GM12864 (cell line): ENCODE measurements at regions not wholly inside any gene's neighbourhood (a gene's known extent, or its start where the extent isn't known, plus 50 kb on each side); places are given as distances from the start of the nearest gene placed in this dataset.

Experiments used
- DNase-seq: peaks from one replicate; pipeline ENCODE4 v3.0.0-alpha.2; 2011; ENCODE audit warnings: low read depth
- H3K4me3 ChIP-seq: 2 replicates; pipeline ENCODE4 v1.5.1; 2011; ENCODE audit warnings: mild to moderate bottlenecking, low read depth, low read length, control low read depth
- TF ChIP-seq, protein P1 (sequence below): IDR thresholded peaks from 2 replicates; pipeline ENCODE4 v1.5.1; 2011; ENCODE audit warnings: low read depth, mild to moderate bottlenecking, moderate library complexity, low read length, control low read depth, inconsistent platforms; ENCODE audit errors: missing control alignments

DNA sequence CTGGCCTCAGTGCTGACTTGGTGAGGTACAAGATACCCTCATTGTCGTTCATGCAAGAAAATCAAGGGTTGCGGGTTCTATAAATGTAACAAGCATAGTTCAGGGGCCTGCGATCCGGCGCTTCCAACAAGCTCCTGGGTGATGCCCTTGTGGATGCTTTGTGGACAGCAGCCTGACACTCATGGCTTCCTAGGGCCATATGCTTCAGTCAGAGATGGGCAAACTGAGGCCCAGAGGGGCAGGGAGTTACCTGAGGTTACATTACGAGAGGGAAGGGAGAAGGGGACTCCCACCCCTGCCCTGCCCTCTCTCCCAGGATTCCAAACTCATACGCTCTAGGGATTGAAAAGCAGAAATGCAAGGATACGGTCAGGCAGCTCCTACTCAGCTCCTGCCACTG, 296.3 kb upstream of the ZMIZ1 start:
- TF ChIP-seq, protein P1, sequence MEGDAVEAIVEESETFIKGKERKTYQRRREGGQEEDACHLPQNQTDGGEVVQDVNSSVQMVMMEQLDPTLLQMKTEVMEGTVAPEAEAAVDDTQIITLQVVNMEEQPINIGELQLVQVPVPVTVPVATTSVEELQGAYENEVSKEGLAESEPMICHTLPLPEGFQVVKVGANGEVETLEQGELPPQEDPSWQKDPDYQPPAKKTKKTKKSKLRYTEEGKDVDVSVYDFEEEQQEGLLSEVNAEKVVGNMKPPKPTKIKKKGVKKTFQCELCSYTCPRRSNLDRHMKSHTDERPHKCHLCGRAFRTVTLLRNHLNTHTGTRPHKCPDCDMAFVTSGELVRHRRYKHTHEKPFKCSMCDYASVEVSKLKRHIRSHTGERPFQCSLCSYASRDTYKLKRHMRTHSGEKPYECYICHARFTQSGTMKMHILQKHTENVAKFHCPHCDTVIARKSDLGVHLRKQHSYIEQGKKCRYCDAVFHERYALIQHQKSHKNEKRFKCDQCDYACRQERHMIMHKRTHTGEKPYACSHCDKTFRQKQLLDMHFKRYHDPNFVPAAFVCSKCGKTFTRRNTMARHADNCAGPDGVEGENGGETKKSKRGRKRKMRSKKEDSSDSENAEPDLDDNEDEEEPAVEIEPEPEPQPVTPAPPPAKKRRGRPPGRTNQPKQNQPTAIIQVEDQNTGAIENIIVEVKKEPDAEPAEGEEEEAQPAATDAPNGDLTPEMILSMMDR = no peak
- no peak overlapping the region for H3K4me3 ChIP-seq
- DNase-seq = no peak

DNA sequence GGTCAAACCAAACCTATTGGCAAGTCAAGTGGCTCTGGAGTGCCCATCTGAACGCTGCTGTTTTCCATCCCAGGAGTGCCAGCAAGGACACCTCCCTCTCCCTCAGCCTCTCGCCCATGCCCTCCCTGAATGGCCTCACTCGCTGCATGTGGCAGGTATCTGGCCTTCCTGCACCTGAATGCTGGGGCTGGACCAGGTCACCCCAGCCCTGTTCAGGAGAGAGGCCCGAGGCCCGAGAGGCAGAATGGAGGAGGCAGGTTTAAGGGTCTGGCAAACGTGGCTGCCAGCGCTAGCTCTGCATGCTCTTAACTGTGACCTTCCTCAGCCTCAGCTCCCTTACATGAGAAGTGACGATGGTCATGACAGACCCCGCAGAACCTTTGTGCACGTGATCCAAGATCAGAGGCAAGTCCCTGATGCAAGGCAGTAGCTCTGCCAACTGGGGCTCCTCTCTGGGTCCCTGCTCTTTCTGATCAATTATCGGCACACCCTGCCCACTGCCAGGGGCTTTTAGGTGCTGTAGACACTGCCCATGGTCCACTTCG, 295.7 kb upstream of the ZMIZ1 start:
- TF ChIP-seq, protein P1 = no peak

DNA sequence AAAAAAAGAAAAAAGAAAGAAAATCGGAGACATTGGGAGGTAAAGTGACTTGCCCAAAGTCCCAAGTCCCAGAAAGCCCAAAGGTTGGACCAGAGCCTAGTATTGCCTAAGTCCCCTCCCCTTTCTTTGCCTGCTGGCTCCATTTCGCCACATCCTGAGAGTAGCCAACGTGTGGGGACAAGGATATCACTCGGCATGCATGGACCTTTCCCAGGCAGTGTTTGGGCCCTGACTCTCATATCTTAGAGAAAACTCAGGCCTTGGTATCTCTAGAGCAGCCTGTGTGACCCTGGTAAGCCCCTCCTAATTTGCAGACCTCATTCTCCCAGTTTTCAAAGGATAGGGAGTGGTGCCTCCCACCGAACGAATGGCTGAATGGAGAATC, 294.2 kb upstream of the ZMIZ1 start:
- no peak for DNase-seq
- no peak overlapping the region for H3K4me3 ChIP-seq
- TF ChIP-seq, protein P1 = no peak

More for the DNA sequence above, 295.7 kb upstream of the ZMIZ1 start:
- no peak overlapping the region for H3K4me3 ChIP-seq
- DNase-seq = no peak

DNA sequence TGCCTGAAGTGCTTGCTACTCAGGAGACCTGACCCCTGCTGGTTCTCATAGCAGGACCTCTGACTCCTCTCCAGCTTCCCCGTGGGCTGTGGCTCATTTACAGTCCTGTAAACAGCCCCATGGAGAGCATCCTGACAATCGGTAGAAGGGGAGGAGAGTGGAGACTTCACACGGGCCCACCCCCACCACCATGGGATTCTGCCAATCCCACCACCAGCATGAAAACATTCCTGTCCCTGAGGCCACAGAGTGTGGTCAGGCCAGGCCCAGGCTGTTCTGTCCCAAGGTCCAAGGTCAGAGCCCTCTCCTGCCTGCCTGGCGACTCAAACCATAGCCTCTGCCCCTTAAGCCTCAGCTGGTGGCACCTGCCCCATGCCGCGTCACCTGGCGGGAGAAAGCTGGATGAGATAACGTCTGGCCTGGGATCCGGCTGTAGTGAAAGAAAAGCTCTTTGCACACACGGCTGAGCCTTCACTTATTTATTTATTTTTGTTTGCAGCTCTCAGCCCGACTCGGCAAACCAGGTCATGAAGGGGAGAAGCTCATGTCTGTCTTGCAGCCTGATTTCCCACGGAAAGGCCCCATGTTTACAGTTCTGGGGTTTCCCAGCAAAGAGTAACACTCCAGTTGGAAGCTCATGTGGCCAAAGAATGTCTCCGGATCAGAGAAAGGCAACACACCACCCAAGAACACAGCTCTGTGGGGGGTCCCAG, 293.6 kb upstream of the ZMIZ1 start:
- TF ChIP-seq, protein P1 = no peak
- no peak overlapping the region for H3K4me3 ChIP-seq
- no peak for DNase-seq

DNA sequence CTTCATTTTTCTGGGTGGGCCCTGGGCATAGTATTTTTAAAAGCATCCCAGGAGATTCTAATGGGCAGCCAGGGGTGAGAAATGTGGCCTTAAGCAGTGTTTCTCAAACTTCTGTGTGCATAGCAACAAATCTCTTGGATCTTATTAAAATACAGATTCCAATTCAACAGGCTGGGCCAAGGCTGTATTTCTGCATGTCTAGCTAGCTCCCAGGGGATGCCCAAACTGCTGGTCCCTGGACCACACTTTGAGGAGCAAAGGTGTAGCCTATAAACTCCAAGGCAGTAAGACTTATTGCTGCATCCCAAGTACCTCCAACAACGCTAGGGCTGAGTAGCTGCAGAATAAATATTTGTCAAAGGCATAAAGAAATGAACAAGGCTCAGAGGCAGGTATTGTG, 292.9 kb upstream of the ZMIZ1 start:
- H3K4me3 ChIP-seq = no peak overlapping the region
- TF ChIP-seq, protein P1 = no peak
- no peak for DNase-seq

DNA sequence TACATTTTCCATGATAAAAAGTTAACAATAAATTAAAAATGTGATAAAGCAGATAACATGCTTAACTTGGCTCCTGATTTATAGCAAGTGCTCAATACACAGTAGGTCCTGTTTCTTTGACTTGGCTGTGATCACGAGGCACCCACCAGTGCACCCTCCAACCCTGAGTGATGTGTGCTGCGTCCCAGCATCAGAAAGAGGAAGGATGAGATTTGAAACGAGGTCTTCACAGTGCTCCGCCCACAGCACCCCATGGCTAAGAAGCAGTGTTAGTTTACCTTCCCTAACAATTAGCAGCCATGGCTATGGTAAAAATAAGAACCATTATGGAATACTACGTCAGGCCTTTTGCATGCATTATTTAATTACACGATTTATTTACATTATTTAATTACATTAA, 292.0 kb upstream of the ZMIZ1 start:
- TF ChIP-seq, protein P1 = no peak
- no peak overlapping the region for H3K4me3 ChIP-seq
- DNase-seq = no peak

DNA sequence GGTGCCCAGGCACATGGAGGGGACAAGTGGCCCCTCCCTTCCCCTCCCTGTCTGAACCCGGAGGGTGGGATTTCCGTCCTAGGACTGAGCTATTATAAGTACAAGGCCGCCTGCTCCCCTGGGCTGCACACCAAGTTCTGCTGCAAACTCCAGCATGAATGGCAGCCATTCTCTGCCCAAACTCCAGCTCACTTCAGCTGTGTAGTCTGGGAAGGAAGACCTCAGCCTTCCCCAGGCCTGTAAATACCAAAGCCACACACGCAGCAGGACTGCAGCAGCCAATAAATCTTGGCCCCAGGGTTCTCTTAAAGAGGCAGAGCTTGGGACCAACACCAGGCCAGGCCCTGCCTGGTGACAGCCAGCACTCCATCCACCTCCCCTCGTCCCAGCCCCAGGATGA, 291.3 kb upstream of the ZMIZ1 start:
- no peak overlapping the region for H3K4me3 ChIP-seq
- TF ChIP-seq, protein P1 = no peak
- no peak for DNase-seq
